H1 (cell line): ENCODE measurements at regions not wholly inside any gene's neighbourhood (a gene's known extent, or its start where the extent isn't known, plus 50 kb on each side); places are given as distances from the start of the nearest gene placed in this dataset.

Experiments
- CHD1 ChIP-seq: IDR thresholded peaks from 2 replicates; pipeline ENCODE4 v1.6.1; 2012; ENCODE audit warnings: low read depth, low read length, improper control_type of control experiment
- EP300 ChIP-seq, 2 experiments: IDR thresholded peaks; 1 replicate in 1 of 2; 2 replicates in 1 of 2; pipeline ENCODE4 v1.6.1; 2011 to 2012; ENCODE audit warnings: low read depth in 2 of 2, low read length in 2 of 2, mild to moderate bottlenecking in 2 of 2, borderline replicate concordance in 1 of 2, inconsistent platforms in 1 of 2, moderate library complexity in 1 of 2
- NRF1 ChIP-seq: IDR thresholded peaks from 2 replicates; pipeline ENCODE4 v1.6.1; 2011; ENCODE audit warnings: mild to moderate bottlenecking, low read depth, low read length, improper control_type of control experiment
- POLR2A ChIP-seq, 2 experiments: IDR thresholded peaks; 1 replicate in 1 of 2; 2 replicates in 1 of 2; pipeline ENCODE4 v1.6.1; 2011; ENCODE audit warnings: low read depth in 2 of 2, low read length in 2 of 2, mild to moderate bottlenecking in 2 of 2; ENCODE audit errors: control extremely low read depth in 1 of 2
- POLR2AphosphoS5 ChIP-seq: IDR thresholded peaks from 2 replicates; pipeline ENCODE4 v1.6.1; 2011; ENCODE audit warnings: low read depth, low read length
- RFX5 ChIP-seq: IDR thresholded peaks from 2 replicates; pipeline ENCODE4 v1.6.1; 2011; ENCODE audit warnings: low read depth, low read length, improper control_type of control experiment, borderline replicate concordance
- RNF2 ChIP-seq: fragments of 200-900, 300-1000 bp; sonication (generic); IDR thresholded peaks from 2 replicates; pipeline ENCODE4 v1.7.1; 2016; ENCODE audit warnings: borderline replicate concordance, low read depth, mild to moderate bottlenecking, antibody characterized with exemption, low read length; ENCODE audit not compliant: poor library complexity, severe bottlenecking; ENCODE audit errors: missing control alignments
- RXRA ChIP-seq: IDR thresholded peaks from 2 replicates; pipeline ENCODE4 v1.6.1; 2011; ENCODE audit warnings: low read depth, mild to moderate bottlenecking, low read length, moderate library complexity; ENCODE audit not compliant: insufficient read depth
- SUZ12 ChIP-seq: fragments of 200-600 bp; sonication (generic); IDR thresholded peaks from 2 replicates; pipeline ENCODE4 v1.6.1; 2012; ENCODE audit warnings: mild to moderate bottlenecking, inconsistent platforms, low read length, moderate library complexity, mixed read lengths
- TAF1 ChIP-seq: IDR thresholded peaks from 2 replicates; pipeline ENCODE4 v1.6.1; 2011; ENCODE audit warnings: mild to moderate bottlenecking, low read depth, low read length
- YY1 ChIP-seq: IDR thresholded peaks from 2 replicates; pipeline ENCODE4 v1.6.1; 2011; ENCODE audit warnings: low read depth, mild to moderate bottlenecking, low read length
- TF ChIP-seq, protein P1 (sequence below), 3 experiments: IDR thresholded peaks; 1 replicate in 2 of 3; 2 replicates in 1 of 3; pipeline versions ENCODE4 v1.5.1 to v1.6.1; 2011; ENCODE audit warnings: low read length in 3 of 3, mild to moderate bottlenecking in 3 of 3, inconsistent platforms in 2 of 3, low read depth in 1 of 3, moderate library complexity in 1 of 3; ENCODE audit not compliant: insufficient read depth in 1 of 3; ENCODE audit errors: control extremely low read depth in 1 of 3

DNA sequence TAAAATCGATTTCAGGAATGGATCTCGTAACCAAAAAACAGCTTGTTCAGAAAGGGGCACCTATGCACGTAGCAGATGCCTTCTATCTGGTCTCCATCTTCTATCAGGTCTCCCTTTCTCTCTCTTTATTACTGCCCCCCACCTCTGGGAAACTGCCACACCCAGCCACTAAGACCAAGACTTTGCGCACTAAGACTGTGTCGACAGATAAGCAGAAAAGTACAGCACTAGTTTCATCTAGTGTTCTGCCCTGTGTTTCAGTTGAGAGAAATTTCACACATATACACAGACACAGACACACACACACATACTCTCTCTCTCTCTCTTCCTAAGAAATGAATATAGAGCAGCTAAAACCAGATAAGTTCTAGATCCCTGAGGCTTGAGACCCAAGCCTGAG lies 210.1 kb upstream of the MAP3K1 start:
- TF ChIP-seq, protein P1, sequence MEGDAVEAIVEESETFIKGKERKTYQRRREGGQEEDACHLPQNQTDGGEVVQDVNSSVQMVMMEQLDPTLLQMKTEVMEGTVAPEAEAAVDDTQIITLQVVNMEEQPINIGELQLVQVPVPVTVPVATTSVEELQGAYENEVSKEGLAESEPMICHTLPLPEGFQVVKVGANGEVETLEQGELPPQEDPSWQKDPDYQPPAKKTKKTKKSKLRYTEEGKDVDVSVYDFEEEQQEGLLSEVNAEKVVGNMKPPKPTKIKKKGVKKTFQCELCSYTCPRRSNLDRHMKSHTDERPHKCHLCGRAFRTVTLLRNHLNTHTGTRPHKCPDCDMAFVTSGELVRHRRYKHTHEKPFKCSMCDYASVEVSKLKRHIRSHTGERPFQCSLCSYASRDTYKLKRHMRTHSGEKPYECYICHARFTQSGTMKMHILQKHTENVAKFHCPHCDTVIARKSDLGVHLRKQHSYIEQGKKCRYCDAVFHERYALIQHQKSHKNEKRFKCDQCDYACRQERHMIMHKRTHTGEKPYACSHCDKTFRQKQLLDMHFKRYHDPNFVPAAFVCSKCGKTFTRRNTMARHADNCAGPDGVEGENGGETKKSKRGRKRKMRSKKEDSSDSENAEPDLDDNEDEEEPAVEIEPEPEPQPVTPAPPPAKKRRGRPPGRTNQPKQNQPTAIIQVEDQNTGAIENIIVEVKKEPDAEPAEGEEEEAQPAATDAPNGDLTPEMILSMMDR (IDR thresholded peaks at IDR 0.05; ENCODE audit: control extremely low read depth in 1 of 3, insufficient read depth in 1 of 3, low read depth in 1 of 3, low read length in 3 of 3) = no peak
- TF ChIP-seq YY1 (no peak), RNF2 (no peak), POLR2AphosphoS5 (no peak), EP300 (IDR thresholded peaks at IDR 0.05; ENCODE audit: borderline replicate concordance in 1 of 2, low read depth in 2 of 2, low read length in 2 of 2) (no peak), RFX5 (no peak), SUZ12 (no peak), POLR2A (IDR thresholded peaks at IDR 0.05; ENCODE audit: control extremely low read depth in 1 of 2, low read depth in 2 of 2, low read length in 2 of 2) (no peak), RXRA (no peak), CHD1 (no peak), TAF1 (no peak), NRF1 (no peak)
